Stimulated activated CD8-positive, alpha-beta memory T cell treated with anti-CD3 and anti-CD28 coated beads, Interleukin-15, amount 100 ng/mL, for 4 hours (primary cell): ENCODE measurements at regions not wholly inside any gene's neighbourhood (a gene's known extent, or its start where the extent isn't known, plus 50 kb on each side); places are given as distances from the start of the nearest gene placed in this dataset.

Experiments used
- DNase-seq, 2 donors: peaks; one replicate each; pipeline ENCODE4 v3.0.0-alpha.2; 2020; ENCODE audit warnings: low read depth in 2 of 2

GRCh38 chr2:147506889-147507288, 337.9 kb upstream of the ACVR2A start:
- DNase-seq: no peak

GRCh38 chr2:147502711-147503290, 342.0 kb upstream of the ACVR2A start:
- no peak for DNase-seq

- no peak for DNase-seq
Observed at GRCh38 chr2:147501968-147502367, 342.9 kb upstream of the ACVR2A start.

GRCh38 chr2:147500819-147501395, 343.9 kb upstream of the ACVR2A start:
- no peak for DNase-seq

- DNase-seq: no peak
Observed at GRCh38 chr2:147500229-147500628, 344.6 kb upstream of the ACVR2A start.

- DNase-seq: no peak
Observed at GRCh38 chr2:147499785-147500184, 345.0 kb upstream of the ACVR2A start.

- DNase-seq: no peak
Observed at GRCh38 chr2:147495734-147496133, 349.1 kb upstream of the ACVR2A start.

- DNase-seq: no peak
Observed at GRCh38 chr2:147492471-147492870, 352.4 kb upstream of the ACVR2A start.

- DNase-seq: no peak
Observed at GRCh38 chr2:147491506-147491905, 353.3 kb upstream of the ACVR2A start.

GRCh38 chr2:147490401-147491261, 354.2 kb upstream of the ACVR2A start:
- no peak for DNase-seq

- no peak for DNase-seq
Observed at GRCh38 chr2:147488472-147488871, 356.4 kb upstream of the ACVR2A start.

GRCh38 chr2:147487978-147488289, 356.9 kb upstream of the ACVR2A start:
- no peak for DNase-seq

- no peak for DNase-seq
Observed at GRCh38 chr2:147487286-147487977, 357.4 kb upstream of the ACVR2A start.

- no peak for DNase-seq
Observed at GRCh38 chr2:147485210-147485851, 359.5 kb upstream of the ACVR2A start.

GRCh38 chr2:147483911-147484310, 360.9 kb upstream of the ACVR2A start:
- DNase-seq: no peak

GRCh38 chr2:147482916-147483669, 361.7 kb upstream of the ACVR2A start:
- DNase-seq: no peak

- DNase-seq: no peak
Observed at GRCh38 chr2:147482111-147482895, 362.5 kb upstream of the ACVR2A start.

GRCh38 chr2:147479358-147479757, 365.5 kb upstream of the ACVR2A start:
- no peak for DNase-seq

- DNase-seq: no peak
Observed at GRCh38 chr2:147473075-147473474, 371.8 kb upstream of the ACVR2A start.

- no peak for DNase-seq
Observed at GRCh38 chr2:147471126-147471525, 373.7 kb upstream of the ACVR2A start.

GRCh38 chr2:147469471-147469870, 375.4 kb upstream of the ACVR2A start:
- DNase-seq: no peak
